ENCODE measurements at regions not wholly inside any gene's neighbourhood (a gene's known extent, or its start where the extent isn't known, plus 50 kb on each side); places are given as distances from the start of the nearest gene placed in this dataset.

DNA sequence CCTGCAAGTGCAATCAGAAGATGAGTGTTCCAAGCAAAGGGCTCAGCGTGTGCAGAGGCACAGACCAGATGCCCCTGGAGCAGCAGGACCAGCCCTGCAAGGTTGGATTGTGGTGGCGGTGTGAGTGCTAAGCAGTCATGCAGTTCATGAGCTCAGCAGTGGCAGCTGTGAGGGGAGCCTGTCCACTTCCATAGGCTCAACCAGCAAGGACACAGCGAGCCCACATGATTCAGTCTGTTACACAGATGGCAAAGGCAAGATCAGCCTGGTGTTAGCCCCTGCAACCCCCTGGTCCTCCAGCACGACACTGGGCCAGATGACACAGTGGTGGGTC is 95.9 kb upstream of the PRR23E start:
- TF ChIP-seq, protein P1, sequence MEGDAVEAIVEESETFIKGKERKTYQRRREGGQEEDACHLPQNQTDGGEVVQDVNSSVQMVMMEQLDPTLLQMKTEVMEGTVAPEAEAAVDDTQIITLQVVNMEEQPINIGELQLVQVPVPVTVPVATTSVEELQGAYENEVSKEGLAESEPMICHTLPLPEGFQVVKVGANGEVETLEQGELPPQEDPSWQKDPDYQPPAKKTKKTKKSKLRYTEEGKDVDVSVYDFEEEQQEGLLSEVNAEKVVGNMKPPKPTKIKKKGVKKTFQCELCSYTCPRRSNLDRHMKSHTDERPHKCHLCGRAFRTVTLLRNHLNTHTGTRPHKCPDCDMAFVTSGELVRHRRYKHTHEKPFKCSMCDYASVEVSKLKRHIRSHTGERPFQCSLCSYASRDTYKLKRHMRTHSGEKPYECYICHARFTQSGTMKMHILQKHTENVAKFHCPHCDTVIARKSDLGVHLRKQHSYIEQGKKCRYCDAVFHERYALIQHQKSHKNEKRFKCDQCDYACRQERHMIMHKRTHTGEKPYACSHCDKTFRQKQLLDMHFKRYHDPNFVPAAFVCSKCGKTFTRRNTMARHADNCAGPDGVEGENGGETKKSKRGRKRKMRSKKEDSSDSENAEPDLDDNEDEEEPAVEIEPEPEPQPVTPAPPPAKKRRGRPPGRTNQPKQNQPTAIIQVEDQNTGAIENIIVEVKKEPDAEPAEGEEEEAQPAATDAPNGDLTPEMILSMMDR (IDR thresholded peaks at IDR 0.05) = no peak
- no peak for TF ChIP-seq EZH2 (IDR thresholded peaks at IDR 0.05)
